ENCODE measurements at regions not wholly inside any gene's neighbourhood (a gene's known extent, or its start where the extent isn't known, plus 50 kb on each side); places are given as distances from the start of the nearest gene placed in this dataset.

DNA sequence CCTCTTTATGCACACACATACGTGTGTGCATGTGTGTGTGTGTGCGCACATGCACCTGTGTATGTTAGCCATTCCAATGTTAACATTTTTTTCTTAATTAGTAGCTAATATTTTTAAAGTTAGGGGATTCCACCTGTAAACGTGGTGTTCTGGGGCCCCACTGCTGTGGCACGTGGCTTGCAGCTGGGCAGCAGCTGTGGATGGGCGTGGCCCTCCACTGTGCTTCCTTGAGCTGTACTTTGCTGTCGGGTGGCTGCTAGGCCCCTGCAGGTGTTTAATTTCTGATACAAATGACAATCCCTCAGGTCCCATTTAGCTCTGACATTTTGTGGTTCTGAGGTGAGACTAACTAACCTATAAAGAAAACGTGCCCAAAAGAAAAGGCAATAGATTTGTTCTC, 58.9 kb upstream of the GJB6 start:
- TF ChIP-seq EP300 (IDR thresholded peaks at IDR 0.05) (no peak), POLR2AphosphoS5 (IDR thresholded peaks at IDR 0.05) (no peak), POLR2A (IDR thresholded peaks at IDR 0.05) (no peak)
- TF ChIP-seq, protein P1, sequence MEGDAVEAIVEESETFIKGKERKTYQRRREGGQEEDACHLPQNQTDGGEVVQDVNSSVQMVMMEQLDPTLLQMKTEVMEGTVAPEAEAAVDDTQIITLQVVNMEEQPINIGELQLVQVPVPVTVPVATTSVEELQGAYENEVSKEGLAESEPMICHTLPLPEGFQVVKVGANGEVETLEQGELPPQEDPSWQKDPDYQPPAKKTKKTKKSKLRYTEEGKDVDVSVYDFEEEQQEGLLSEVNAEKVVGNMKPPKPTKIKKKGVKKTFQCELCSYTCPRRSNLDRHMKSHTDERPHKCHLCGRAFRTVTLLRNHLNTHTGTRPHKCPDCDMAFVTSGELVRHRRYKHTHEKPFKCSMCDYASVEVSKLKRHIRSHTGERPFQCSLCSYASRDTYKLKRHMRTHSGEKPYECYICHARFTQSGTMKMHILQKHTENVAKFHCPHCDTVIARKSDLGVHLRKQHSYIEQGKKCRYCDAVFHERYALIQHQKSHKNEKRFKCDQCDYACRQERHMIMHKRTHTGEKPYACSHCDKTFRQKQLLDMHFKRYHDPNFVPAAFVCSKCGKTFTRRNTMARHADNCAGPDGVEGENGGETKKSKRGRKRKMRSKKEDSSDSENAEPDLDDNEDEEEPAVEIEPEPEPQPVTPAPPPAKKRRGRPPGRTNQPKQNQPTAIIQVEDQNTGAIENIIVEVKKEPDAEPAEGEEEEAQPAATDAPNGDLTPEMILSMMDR (IDR thresholded peaks at IDR 0.05): no peak
